ENCODE measurements at regions not wholly inside any gene's neighbourhood (a gene's known extent, or its start where the extent isn't known, plus 50 kb on each side); places are given as distances from the start of the nearest gene placed in this dataset.

DNA sequence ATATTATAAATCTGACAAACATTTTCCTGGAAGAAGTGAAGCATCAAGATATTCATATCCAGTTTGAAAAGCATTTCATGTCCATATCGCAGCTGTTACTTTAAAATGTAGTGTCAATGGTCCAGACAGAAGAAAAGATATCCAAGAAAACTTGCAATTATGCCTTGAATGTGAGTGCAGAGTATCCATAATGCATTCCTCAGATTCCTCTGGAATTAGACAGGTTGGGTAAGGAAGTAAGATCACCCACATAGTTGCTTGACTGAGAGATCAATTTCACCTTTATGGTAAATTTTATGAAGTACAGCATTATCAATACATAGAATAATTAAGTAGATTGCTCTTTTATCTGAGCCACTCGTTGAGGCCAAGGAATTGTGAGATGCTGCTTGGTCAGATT lies 327.0 kb upstream of the SLITRK5 start:
- no peak for DNase-seq
- no peaks in the 10 kb centered on the region for H3K4me1 Mint-ChIP-seq
- TF ChIP-seq, protein P1, sequence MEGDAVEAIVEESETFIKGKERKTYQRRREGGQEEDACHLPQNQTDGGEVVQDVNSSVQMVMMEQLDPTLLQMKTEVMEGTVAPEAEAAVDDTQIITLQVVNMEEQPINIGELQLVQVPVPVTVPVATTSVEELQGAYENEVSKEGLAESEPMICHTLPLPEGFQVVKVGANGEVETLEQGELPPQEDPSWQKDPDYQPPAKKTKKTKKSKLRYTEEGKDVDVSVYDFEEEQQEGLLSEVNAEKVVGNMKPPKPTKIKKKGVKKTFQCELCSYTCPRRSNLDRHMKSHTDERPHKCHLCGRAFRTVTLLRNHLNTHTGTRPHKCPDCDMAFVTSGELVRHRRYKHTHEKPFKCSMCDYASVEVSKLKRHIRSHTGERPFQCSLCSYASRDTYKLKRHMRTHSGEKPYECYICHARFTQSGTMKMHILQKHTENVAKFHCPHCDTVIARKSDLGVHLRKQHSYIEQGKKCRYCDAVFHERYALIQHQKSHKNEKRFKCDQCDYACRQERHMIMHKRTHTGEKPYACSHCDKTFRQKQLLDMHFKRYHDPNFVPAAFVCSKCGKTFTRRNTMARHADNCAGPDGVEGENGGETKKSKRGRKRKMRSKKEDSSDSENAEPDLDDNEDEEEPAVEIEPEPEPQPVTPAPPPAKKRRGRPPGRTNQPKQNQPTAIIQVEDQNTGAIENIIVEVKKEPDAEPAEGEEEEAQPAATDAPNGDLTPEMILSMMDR (IDR thresholded peaks at IDR 0.05), result no peak
- no peaks in the 10 kb centered on the region for H3K9me3 Mint-ChIP-seq
- H3K36me3 Mint-ChIP-seq (ENCODE audit: low read depth), result no peaks in the 10 kb centered on the region
- no peak overlapping the region for H3K27ac Mint-ChIP-seq
- H3K27me3 Mint-ChIP-seq (ENCODE audit: low read depth, poor library complexity), result no peaks in the 10 kb centered on the region
- no peak overlapping the region for H3K4me3 Mint-ChIP-seq

DNA sequence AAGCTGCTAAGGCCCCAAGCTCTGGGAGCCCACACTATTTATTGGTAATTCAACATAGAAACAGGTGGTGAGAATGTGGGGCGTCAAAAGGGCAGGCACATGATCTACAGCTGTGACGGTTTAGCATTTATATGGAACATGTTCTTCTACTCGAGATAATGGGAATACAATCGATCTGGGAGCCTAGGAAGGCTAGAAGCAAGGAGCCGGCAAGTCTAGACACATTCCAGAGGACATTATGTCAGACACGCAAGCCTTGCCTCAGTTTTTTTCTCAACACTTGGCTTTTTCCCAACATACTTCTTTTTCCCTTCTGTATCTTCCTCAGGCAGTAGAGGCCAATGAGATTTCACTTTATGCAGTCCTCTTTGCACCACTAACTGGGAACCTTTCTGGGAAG lies 315.7 kb upstream of the SLITRK5 start:
- H3K36me3 Mint-ChIP-seq (ENCODE audit: low read depth), result no peaks in the 10 kb centered on the region
- no peak for DNase-seq
- no peaks in the 10 kb centered on the region for H3K4me1 Mint-ChIP-seq
- peaks cover 5% of the 10 kb centered on the region for H3K9me3 Mint-ChIP-seq
- no peak overlapping the region for H3K4me3 Mint-ChIP-seq
- peaks cover 4% of the 10 kb centered on the region for H3K27me3 Mint-ChIP-seq (ENCODE audit: low read depth, poor library complexity)
- no peak overlapping the region for H3K27ac Mint-ChIP-seq
- TF ChIP-seq, protein P1 (IDR thresholded peaks at IDR 0.05), result no peak

DNA sequence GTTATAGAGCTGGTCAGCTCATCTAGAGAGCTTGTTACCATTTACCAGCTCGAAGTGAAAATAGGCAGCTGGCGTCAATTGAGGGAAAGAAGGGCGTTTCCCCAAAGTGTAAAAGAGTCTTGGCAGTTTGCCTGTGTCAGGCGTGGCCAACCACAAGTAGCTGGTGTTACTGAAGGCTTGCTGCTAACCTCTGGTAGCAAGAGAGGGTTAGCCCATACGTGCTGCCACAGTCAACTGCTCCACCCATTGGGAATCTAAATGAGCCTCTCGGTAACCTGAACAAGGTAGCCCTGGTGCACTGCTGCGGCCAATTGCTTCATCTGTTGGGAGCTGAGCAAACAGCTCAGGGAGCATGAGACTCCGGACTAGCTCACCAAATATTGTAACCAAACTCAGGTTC lies 314.9 kb upstream of the SLITRK5 start:
- Mint-ChIP-seq H3K27me3 (ENCODE audit: low read depth, poor library complexity) (peaks cover 4% of the 10 kb centered on the region), H3K4me1 (no peaks in the 10 kb centered on the region), H3K9me3 (peaks cover 5% of the 10 kb centered on the region), H3K27ac (no peak overlapping the region), H3K4me3 (no peak overlapping the region), H3K36me3 (ENCODE audit: low read depth) (no peaks in the 10 kb centered on the region)
- TF ChIP-seq, protein P1 (IDR thresholded peaks at IDR 0.05), result no peak
- no peak for DNase-seq

DNA sequence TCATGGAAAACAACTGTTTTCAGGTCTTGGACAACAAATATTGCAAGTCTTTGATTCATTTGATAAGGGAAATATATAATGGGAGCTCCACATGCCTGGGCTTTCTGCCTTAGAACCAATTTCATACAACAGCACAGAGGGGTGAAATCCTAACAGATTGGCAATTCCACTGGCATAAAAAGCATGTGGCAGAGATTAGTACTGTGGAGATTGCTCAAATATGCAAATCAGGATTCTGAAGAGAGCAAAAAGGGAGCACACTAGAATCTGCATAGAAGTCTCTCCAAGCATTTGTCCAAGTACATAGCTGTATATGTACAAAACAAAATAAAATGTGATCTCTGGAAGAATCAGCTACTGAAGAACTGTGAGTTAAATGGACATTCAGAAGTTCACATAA lies 312.9 kb upstream of the SLITRK5 start:
- Mint-ChIP-seq H3K4me3 (no peak overlapping the region), H3K4me1 (no peaks in the 10 kb centered on the region), H3K9me3 (peaks cover 5% of the 10 kb centered on the region), H3K36me3 (ENCODE audit: low read depth) (no peaks in the 10 kb centered on the region), H3K27me3 (ENCODE audit: low read depth, poor library complexity) (peaks cover 4% of the 10 kb centered on the region), H3K27ac (no peak overlapping the region)
- no peak for DNase-seq
- TF ChIP-seq, protein P1 (IDR thresholded peaks at IDR 0.05), result no peak

DNA sequence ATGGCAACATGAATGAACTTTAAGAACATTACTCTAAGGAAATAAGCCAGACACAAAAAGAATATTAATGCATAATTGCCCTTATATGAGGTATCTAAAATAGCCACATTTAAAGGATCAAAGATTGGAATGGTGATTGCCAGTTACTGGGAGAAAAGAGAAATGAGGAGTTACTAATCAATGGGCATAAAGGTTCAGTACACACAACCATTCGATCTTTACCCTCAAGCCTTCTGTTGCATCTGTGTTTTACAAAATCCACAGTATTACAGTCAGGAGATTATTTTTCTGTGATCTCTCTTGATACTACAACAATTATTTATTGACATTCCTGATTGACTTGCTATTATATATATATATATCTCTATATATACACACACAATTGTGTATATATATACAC lies 310.0 kb upstream of the SLITRK5 start:
- Mint-ChIP-seq H3K4me1 (no peaks in the 10 kb centered on the region), H3K27ac (no peak overlapping the region), H3K36me3 (ENCODE audit: low read depth) (no peaks in the 10 kb centered on the region), H3K9me3 (peaks cover 8% of the 10 kb centered on the region), H3K27me3 (ENCODE audit: low read depth, poor library complexity) (no peaks in the 10 kb centered on the region), H3K4me3 (no peak overlapping the region)
- TF ChIP-seq, protein P1 (IDR thresholded peaks at IDR 0.05), result no peak
- no peak for DNase-seq

DNA sequence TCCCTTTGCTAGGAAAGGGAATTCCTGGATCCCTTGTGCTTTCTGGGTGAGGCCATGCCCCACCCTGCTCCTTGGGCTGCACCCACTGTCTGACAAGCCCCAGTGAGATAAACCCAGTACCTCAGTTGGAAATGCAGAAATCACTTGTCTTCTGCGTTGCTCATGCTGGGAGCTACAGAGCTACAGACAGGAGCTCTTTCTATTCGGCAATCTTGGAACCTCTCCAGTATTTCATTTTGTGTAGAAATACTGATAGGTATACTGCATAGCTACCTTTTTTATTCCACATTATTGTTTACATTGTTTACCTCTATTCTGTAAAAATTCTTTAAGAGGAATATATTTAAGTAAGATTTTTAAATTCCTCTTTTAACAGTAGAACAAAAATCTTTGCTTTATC lies 302.5 kb upstream of the SLITRK5 start:
- peaks cover 5% of the 10 kb centered on the region for H3K9me3 Mint-ChIP-seq
- no peaks in the 10 kb centered on the region for H3K4me1 Mint-ChIP-seq
- no peaks in the 10 kb centered on the region for H3K36me3 Mint-ChIP-seq (ENCODE audit: low read depth)
- no peak for DNase-seq
- no peaks in the 10 kb centered on the region for H3K27me3 Mint-ChIP-seq (ENCODE audit: low read depth, poor library complexity)
- H3K27ac Mint-ChIP-seq, result no peak overlapping the region
- TF ChIP-seq, protein P1 (IDR thresholded peaks at IDR 0.05), result no peak
- no peak overlapping the region for H3K4me3 Mint-ChIP-seq
